ENCODE measurements at regions not wholly inside any gene's neighbourhood (a gene's known extent, or its start where the extent isn't known, plus 50 kb on each side); places are given as distances from the start of the nearest gene placed in this dataset.
"Not testable (repeated sequence)": the region's sequence is repeated elsewhere in the genome, so short reads cannot be mapped to it uniquely, and the experiment has no call there.

DNA sequence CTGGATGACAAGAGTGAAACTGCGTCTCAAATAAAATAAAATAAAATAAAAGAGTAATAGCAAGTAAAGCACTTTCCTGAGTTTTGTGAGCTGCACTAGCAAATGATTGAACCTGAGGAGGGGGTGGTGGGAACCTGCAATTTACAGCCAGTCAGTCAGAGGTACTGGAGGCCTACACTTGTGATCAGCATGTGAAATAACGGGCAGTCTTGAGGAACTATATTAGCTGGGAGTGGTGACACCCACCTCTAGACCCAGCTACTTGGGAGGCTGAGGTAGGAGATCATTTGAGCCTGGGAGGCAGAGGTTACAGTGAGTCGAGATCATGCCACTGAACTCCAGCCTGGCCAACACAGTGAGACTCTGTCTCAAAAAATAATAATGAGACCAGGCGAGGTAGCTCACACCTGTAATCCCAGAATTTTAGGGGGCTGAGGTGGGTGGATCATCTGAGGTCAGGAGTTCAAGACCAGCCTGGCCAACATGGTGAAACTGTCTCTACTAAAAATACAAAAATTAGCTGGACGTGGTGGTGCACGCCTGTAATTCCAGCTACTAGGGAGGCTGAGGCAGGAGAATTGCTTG lies 537.1 kb upstream of the HTR2C start:
- H3K4me2 ChIP-seq (ENCODE audit: low read depth, low read length, poor library complexity, severe bottlenecking) = no peak overlapping the region
- no peak overlapping the region for H3K4me3 ChIP-seq (ENCODE audit: low read length, poor library complexity, severe bottlenecking)
- no peaks in the 10 kb centered on the region for H3F3A ChIP-seq (ENCODE audit: low read depth)
- no peaks in the 10 kb centered on the region for H3K4me1 ChIP-seq (ENCODE audit: insufficient read depth, low read length, poor library complexity, severe bottlenecking)
- no peaks in the 10 kb centered on the region for H3K9me2 ChIP-seq (replicated peaks; ENCODE audit: low read depth, low read length)
- H4K20me1 ChIP-seq (ENCODE audit: insufficient read depth, low read length, poor library complexity, severe bottlenecking) = no peaks in the 10 kb centered on the region
- H3K79me2 ChIP-seq (ENCODE audit: insufficient read depth, low read length) = no peaks in the 10 kb centered on the region
- H3K36me3 ChIP-seq (ENCODE audit: insufficient read depth, low read length) = no peaks in the 10 kb centered on the region
- H3K9ac ChIP-seq (ENCODE audit: low read depth, low read length, poor library complexity, severe bottlenecking) = no peak overlapping the region
- TF ChIP-seq, protein P1, sequence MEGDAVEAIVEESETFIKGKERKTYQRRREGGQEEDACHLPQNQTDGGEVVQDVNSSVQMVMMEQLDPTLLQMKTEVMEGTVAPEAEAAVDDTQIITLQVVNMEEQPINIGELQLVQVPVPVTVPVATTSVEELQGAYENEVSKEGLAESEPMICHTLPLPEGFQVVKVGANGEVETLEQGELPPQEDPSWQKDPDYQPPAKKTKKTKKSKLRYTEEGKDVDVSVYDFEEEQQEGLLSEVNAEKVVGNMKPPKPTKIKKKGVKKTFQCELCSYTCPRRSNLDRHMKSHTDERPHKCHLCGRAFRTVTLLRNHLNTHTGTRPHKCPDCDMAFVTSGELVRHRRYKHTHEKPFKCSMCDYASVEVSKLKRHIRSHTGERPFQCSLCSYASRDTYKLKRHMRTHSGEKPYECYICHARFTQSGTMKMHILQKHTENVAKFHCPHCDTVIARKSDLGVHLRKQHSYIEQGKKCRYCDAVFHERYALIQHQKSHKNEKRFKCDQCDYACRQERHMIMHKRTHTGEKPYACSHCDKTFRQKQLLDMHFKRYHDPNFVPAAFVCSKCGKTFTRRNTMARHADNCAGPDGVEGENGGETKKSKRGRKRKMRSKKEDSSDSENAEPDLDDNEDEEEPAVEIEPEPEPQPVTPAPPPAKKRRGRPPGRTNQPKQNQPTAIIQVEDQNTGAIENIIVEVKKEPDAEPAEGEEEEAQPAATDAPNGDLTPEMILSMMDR (conservative IDR thresholded peaks at IDR 0.05; ENCODE audit: low read length) = no peak
- no peaks in the 10 kb centered on the region for H3K9me3 ChIP-seq (ENCODE audit: insufficient read depth, low read depth, low read length)
- no peaks in the 10 kb centered on the region for H3K27me3 ChIP-seq (ENCODE audit: insufficient read depth, low read length, poor library complexity, severe bottlenecking)
- H2AFZ ChIP-seq (ENCODE audit: low read length) = no peak overlapping the region

DNA sequence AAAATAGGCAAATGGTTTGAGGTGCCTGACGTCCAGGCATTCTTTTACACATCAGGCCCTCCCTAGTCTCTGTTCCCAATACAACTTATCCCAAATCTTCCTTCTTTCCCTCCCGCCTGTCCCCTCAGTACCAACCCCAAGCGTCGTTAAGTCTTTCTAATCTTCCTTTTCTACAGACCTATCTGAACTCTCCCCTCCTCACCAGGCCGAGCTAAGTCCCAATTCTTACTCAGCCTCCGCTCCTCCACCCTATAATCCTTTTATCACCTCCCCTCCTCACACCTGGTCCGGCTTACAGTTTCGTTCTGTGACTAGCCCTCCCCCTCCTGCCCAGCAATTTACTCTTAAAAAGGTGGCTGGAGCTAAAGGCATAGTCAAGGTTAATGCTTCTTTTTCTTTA lies 542.4 kb upstream of the HTR2C start:
- not testable (repeated sequence) for H3K27me3 ChIP-seq (ENCODE audit: insufficient read depth, low read length, poor library complexity, severe bottlenecking); H3F3A ChIP-seq (ENCODE audit: low read depth); H3K9me2 ChIP-seq (replicated peaks; ENCODE audit: low read depth, low read length); H4K20me1 ChIP-seq (ENCODE audit: insufficient read depth, low read length, poor library complexity, severe bottlenecking); H3K9me3 ChIP-seq (ENCODE audit: insufficient read depth, low read depth, low read length); H3K36me3 ChIP-seq (ENCODE audit: insufficient read depth, low read length); H3K4me3 ChIP-seq (ENCODE audit: low read length, poor library complexity, severe bottlenecking); H3K9ac ChIP-seq (ENCODE audit: low read depth, low read length, poor library complexity, severe bottlenecking); H3K4me1 ChIP-seq (ENCODE audit: insufficient read depth, low read length, poor library complexity, severe bottlenecking); H2AFZ ChIP-seq (ENCODE audit: low read length); H3K4me2 ChIP-seq (ENCODE audit: low read depth, low read length, poor library complexity, severe bottlenecking); H3K79me2 ChIP-seq (ENCODE audit: insufficient read depth, low read length)

DNA sequence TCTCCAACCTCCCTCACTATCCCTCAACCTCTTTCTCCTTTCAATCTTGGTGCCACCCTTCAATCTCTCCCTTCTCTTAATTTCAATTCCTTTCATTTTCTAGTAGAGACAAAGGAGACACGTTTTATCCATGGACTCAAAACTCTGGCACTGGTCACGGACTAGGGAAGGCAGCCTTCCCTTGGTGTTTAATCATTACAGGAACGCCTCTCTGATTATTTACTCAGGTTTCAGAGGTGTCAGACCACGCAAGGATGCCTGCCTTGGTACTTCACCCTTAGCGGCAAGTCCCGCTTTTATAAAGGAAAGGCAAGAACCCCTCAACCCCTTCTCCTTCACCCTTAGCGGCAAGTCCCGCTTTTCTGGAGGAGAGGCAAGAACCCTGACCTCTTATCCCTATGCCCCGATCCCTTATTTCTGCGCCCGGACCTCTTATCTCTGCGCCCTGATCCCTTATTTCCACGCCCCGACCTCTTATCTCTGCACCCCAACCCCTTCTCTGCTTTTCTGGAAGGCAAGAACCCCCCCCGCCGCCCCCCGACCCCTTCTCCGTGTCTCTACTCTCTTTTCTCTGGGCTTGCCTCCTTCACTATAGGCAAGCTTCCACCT lies 543.1 kb upstream of the HTR2C start:
- H3K4me2 ChIP-seq (ENCODE audit: low read depth, low read length, poor library complexity, severe bottlenecking); H3K9me3 ChIP-seq (ENCODE audit: insufficient read depth, low read depth, low read length); H3K79me2 ChIP-seq (ENCODE audit: insufficient read depth, low read length); H2AFZ ChIP-seq (ENCODE audit: low read length); H3F3A ChIP-seq (ENCODE audit: low read depth); H3K4me3 ChIP-seq (ENCODE audit: low read length, poor library complexity, severe bottlenecking); H3K27me3 ChIP-seq (ENCODE audit: insufficient read depth, low read length, poor library complexity, severe bottlenecking); H3K9me2 ChIP-seq (replicated peaks; ENCODE audit: low read depth, low read length); H3K4me1 ChIP-seq (ENCODE audit: insufficient read depth, low read length, poor library complexity, severe bottlenecking); H4K20me1 ChIP-seq (ENCODE audit: insufficient read depth, low read length, poor library complexity, severe bottlenecking); H3K36me3 ChIP-seq (ENCODE audit: insufficient read depth, low read length); H3K9ac ChIP-seq (ENCODE audit: low read depth, low read length, poor library complexity, severe bottlenecking): not testable (repeated sequence)

DNA sequence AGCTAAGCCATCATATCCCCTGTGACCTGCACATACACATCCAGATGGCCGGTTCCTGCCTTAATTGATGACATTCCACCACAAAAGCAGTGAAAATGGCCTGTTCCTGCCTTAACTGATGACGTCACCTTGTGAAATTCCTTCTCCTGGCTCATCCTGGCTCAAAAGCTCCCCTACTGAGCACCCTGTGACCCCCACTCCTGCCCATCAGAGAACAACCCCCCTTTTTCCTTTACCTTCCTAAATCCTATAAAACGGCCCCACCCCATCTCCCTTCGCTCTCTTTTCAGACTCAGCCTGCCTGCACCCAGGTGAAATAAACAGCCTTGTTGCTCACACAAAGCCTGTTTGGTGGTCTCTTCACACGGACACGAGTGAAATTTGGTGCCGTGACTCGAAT lies 543.8 kb upstream of the HTR2C start:
- H4K20me1 ChIP-seq (ENCODE audit: insufficient read depth, low read length, poor library complexity, severe bottlenecking); H3K27me3 ChIP-seq (ENCODE audit: insufficient read depth, low read length, poor library complexity, severe bottlenecking); H2AFZ ChIP-seq (ENCODE audit: low read length); H3K4me3 ChIP-seq (ENCODE audit: low read length, poor library complexity, severe bottlenecking); H3K4me1 ChIP-seq (ENCODE audit: insufficient read depth, low read length, poor library complexity, severe bottlenecking); H3K4me2 ChIP-seq (ENCODE audit: low read depth, low read length, poor library complexity, severe bottlenecking); H3F3A ChIP-seq (ENCODE audit: low read depth); H3K79me2 ChIP-seq (ENCODE audit: insufficient read depth, low read length); H3K36me3 ChIP-seq (ENCODE audit: insufficient read depth, low read length); H3K9me3 ChIP-seq (ENCODE audit: insufficient read depth, low read depth, low read length); H3K9me2 ChIP-seq (replicated peaks; ENCODE audit: low read depth, low read length); H3K9ac ChIP-seq (ENCODE audit: low read depth, low read length, poor library complexity, severe bottlenecking): not testable (repeated sequence)

DNA sequence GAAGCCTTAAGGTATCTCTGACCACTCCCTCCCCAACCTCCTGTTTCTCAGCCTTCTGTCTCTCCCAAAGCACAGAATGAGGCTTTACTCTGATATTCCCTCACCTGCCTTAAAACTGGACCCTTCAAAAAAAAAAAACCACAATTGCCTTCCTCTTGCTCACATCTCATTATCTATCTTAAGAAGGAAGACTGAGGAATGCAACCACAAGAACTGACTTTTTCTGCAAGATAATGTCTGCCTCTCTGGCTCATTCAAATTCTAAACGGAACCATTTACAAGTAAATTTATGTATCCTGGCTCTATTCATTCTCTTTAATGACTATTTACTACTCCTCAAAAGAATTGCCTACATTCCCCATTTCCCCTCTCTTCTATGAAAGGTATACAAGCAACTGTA lies 545.5 kb upstream of the HTR2C start:
- H4K20me1 ChIP-seq (ENCODE audit: insufficient read depth, low read length, poor library complexity, severe bottlenecking) = no peaks in the 10 kb centered on the region
- H3K79me2 ChIP-seq (ENCODE audit: insufficient read depth, low read length) = no peaks in the 10 kb centered on the region

More for the DNA sequence above, 545.5 kb upstream of the HTR2C start:
- Histone ChIP-seq H3K9ac (ENCODE audit: low read depth, low read length, poor library complexity, severe bottlenecking) (no peak overlapping the region), H3K36me3 (ENCODE audit: insufficient read depth, low read length) (no peaks in the 10 kb centered on the region), H3F3A (ENCODE audit: low read depth) (no peaks in the 10 kb centered on the region), H3K4me3 (ENCODE audit: low read length, poor library complexity, severe bottlenecking) (no peak overlapping the region), H3K27me3 (ENCODE audit: insufficient read depth, low read length, poor library complexity, severe bottlenecking) (no peaks in the 10 kb centered on the region), H2AFZ (ENCODE audit: low read length) (no peak overlapping the region), H3K9me3 (ENCODE audit: insufficient read depth, low read depth, low read length) (no peaks in the 10 kb centered on the region), H3K4me2 (ENCODE audit: low read depth, low read length, poor library complexity, severe bottlenecking) (no peak overlapping the region), H3K4me1 (ENCODE audit: insufficient read depth, low read length, poor library complexity, severe bottlenecking) (no peaks in the 10 kb centered on the region), H3K9me2 (replicated peaks; ENCODE audit: low read depth, low read length) (no peaks in the 10 kb centered on the region)
- no peak for TF ChIP-seq EZH2phosphoT487 (IDR thresholded peaks at IDR 0.05; ENCODE audit: borderline replicate concordance)
- TF ChIP-seq, protein P1 (conservative IDR thresholded peaks at IDR 0.05; ENCODE audit: low read length) = no peak
